ENCODE measurements at regions not wholly inside any gene's neighbourhood (a gene's known extent, or its start where the extent isn't known, plus 50 kb on each side); places are given as distances from the start of the nearest gene placed in this dataset.
A peak's percentile ranks its signal among the peaks of the same experiment; 100 is the strongest.

- DNase-seq: peak; percentile 78
Measured at GRCh38 chr14:76924371-76925096, 98.3 kb downstream of the LRRC74A start.

DNA sequence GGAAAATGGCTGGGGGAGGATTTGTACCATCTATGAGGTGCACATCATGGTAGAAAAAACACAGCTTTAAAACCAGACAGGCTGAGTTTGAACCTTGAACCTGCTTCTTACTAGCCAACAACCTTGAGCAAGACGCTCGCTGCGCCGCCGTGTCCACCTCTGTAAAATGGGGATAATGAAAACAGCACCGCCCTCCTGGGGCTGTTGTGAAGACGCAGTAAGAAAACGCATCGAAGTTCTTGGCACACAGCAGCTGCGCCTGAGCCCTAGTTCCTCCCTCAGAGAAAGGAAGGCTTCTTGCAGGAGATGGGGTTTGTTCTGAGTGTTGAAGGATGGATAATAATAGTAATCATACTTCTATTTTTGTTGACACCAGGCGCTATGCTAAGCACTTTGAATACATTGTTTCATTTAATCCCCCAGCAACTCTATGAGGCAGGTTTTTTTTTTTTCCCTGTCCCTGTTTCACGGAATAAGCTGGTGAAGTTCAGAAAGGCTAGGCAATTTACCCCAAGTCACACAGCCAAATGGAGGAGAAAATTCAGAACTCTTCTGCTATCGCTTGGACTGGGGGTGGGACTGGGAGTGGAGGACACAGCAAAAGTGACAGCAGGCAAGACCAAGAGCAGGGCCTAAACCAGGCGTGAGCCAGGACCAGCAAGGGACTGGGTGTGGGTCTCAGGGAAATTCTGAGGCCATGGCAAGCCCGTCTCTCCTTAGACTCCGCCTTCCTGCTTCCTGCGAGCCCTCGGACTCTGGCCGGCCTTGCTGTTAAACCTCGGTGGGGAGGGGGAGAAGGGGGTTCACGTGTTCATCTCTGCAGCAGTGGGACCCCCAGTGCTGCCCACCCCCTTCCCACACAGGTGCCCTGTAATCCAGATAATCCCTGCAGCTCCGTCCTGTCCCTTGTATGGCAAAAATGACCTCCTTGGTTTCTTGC, 97.5 kb downstream of the LRRC74A start:
- DNase-seq: no peak

- no peak for DNase-seq
Measured at GRCh38 chr14:76922584-76922983, 96.4 kb downstream of the LRRC74A start.

GRCh38 chr14:76922092-76922491, 95.9 kb downstream of the LRRC74A start:
- DNase-seq: no peak

DNA sequence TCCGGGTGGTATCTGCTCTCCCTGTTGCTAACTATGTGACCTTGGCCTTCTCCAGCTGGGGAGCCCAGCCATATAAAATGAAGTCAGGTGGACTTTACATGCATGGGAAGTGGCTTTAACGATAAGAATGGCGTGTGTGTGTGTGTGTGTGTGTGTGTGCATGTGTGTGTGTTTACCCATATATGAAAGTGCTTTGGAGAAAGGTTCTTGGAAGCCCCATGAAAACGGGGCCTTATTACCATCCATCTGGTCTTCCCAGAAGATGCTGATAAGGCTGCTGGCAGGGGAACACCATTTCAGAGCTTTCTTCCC, 94.8 kb downstream of the LRRC74A start:
- no peak for DNase-seq

- peak; percentile 40 for DNase-seq
Measured at GRCh38 chr14:76920331-76921087, 94.3 kb downstream of the LRRC74A start.

DNA sequence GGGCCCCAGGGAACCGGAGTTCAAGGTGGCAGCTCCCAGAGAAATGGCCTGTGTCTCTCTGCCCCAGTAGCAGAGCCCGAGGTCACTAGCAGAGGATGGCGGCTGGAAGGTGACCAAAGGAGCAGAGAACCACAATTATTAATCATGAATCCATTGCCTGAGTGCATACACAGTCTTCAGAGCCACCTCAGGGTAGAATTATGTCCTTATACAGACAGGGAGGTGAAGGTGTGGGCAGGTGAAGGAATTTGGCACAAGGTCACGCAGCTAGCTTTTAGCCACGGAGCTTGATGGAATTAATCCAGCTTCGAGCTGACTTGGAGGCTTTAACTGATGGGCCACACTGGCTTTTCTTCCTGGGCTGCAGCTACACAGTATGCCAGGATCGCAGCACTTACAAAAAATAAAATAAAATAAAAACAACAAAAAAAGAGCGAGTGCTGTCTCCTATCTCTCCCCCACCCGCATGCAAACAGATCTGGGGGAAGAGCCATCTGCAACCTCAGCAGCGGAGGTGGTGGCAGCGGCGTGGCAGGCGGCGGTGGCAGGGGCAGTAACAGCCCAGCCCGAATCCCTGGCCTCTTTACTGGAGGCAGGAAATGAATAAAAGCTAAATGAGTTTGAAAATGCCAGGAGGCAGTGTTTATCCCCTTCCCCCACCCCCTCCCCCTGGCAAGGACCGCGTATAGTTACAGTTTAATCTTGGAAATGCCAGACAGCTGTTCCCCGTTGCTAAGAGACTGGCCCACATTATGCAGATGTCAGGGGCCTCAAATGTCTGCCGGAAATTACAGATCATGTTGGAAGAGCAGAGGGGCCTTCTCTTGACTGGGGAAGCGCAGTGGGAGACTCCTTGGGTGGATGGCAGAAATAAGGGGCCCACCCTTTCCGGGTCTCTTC, 93.5 kb downstream of the LRRC74A start:
- DNase-seq: peak; percentile 78

All from NCI-H510A treated with DMSO at 0.1 percent for 48 hours (cell line).